ENCODE measurements at regions not wholly inside any gene's neighbourhood (a gene's known extent, or its start where the extent isn't known, plus 50 kb on each side); places are given as distances from the start of the nearest gene placed in this dataset.
"Not testable (repeated sequence)": the region's sequence is repeated elsewhere in the genome, so short reads cannot be mapped to it uniquely, and the experiment has no call there.

- not testable (repeated sequence) for TF ChIP-seq CTCF (IDR thresholded peaks at IDR 0.05); ZBTB33 (IDR thresholded peaks at IDR 0.05; ENCODE audit: borderline replicate concordance, low read depth); MAX (IDR thresholded peaks at IDR 0.05; ENCODE audit: low read depth); GABPA (IDR thresholded peaks at IDR 0.05; ENCODE audit: low read depth); RFX5 (IDR thresholded peaks at IDR 0.05; ENCODE audit: low read length)
Measured at GRCh38 chr1:163592623-163593022, 270.9 kb downstream of the NUF2 start.

Data from SK-N-SH (cell line).